GM18498 (cell line): ENCODE measurements at regions not wholly inside any gene's neighbourhood (a gene's known extent, or its start where the extent isn't known, plus 50 kb on each side); places are given as distances from the start of the nearest gene placed in this dataset.
A peak's percentile ranks its signal among the peaks of the same experiment; 100 is the strongest.

Experiments used
- ATAC-seq: cut with Tn5 transposase; IDR thresholded peaks from one replicate; pipeline ENCODE4 v1.9.1; 2021; ENCODE audit warnings: mild to moderate bottlenecking, moderate library complexity; ENCODE audit not compliant: unreplicated experiment

DNA sequence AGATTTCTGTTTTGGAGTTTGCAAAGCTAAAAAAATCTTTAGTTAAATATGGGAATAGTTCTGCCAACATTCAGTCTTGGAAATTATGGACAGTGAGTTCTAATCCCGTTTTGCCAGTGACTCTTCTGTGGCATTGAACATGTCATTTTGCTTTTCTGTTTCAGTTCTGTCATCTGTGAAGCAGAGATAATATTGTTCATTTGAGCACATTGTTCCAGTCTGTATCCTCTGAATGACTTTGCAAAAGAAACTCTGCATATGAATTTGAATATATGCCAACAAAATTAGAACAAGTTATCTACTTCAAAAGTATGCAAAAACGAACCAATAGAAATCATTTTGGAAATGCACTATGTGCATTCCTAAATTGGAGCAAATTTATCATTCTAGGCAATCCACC, 746.0 kb upstream of the POT1 start:
- ATAC-seq = no peak

DNA sequence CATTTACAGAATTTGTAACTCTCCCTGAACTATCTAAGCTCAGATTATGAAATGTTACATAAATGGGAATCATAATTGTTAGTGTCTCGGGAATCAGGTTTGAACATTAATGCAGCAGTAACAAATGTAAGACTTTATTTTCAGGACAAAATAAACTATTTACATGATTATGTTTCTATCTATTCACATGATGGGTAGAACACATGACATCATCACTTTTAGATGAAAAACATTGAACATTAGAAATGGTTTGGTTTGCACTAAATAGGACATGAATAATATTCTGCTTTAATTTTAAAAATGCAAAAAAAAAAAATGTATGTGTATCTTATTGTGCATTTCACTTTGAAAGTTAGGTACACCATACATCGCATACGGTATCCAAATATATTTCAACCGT, 745.5 kb upstream of the POT1 start:
- ATAC-seq = no peak

DNA sequence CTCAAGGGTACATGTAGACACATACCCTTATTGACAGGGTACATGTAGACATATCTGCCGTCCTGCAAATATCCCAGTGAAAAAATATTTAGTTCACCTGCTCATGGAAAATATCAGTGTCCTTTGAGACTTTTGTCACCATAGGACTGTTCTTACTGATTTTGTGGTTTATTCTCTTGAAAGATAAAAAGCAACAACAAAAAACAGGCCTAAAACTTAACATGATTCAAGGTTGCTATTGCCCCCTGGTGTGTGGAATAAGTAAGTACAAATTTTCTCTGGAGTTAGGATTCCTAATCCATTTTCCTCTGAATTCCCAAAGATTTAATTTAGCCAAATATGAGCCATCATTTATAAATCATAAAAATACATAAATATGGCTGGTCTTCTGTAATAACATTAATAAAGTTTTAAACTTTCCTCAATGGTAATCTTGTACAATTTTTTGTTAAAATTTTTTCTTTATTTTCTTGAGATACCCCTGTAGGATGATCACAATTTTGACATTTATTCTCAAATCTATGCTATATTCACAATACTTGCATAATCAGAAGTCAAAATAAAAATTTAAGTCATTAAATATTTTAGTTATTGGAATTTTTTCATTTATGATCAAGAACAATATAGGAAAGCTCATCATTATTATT, 741.4 kb upstream of the POT1 start:
- no peak for ATAC-seq

DNA sequence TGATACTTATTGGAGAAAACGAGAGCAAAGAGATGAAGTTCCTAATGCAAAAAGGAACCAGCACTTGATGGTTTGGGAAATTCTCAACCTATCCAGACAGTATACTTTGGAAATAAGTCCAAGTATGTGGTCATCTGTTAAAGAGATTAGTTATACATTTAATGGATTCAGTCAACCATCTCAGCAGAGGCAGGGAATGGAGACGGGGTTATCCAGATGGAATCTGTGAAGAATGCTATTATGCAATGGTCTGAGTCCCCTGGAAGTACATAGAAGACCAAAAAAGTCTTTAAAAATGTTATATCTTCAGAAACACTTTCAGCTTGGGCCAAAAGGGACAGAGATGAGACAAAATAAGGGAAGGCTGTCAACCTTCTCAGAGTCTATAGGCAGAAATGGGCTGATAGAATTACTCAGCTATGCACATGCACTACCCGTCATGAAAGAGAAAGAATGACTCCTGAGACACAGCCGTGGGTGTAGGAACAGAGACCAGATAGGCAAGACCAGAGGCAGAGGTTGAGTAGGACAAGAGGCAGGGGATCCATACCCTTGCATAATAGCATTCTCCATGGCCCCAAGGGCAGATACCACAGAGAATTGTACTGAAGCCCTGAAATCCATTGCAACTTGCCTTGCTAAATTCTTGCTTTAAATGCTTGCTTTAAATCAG, 738.8 kb upstream of the POT1 start:
- ATAC-seq = no peak

DNA sequence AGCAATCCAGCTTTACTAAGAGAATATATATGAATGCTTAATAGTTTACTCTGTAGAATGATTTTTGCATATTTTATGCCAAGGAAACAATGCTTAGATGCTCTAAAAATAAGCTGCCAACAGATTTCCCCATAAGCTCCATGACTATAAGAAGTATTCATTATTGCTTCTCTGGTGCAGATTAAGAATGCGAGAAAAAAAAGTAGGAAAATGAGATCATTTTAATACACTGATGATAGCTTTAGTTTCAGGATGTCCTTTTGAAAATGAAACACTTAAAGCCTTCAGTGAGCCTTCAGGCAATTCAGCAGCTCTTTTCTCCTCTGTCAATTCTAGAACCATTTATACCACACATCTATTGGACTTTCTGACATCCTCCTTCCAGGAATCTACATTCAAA, 735.0 kb upstream of the POT1 start:
- no peak for ATAC-seq

DNA sequence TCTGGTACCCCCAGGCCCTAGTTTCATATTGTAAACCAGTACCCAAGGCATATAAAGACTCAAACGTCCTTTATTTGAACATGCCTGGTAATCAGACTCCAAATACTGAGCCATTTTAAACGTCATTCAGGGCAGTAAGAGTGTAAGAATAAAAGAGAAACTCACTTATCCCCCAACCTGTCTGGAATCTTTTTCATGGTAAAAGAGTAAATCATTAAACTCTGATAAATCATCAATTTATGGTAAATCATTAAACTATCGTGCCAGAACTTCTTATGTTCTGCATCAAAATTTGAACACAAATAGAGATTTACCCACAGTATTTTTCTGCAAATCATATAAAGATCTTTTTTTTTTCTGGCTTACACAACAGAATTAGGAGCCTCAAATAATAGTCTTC, 734.3 kb upstream of the POT1 start:
- ATAC-seq = no peak

DNA sequence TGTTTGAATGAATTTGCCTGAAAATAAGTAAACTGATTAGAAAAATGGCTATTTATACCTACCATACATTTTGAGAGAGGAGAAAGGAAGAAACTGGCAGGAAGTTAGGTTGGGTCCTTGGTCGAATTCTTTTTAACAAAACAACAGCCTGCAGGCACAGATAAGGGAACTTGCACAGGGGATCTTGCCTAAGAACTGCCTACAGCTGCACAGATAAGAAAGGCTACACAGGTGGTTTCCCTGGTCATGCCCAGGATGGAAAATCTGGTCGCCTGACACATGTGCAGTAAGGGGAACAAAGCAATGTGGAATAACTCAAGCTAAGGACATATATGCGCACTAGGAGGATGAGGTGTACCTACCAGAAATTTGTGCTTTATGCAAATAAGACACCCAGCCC, 732.1 kb upstream of the POT1 start:
- no peak for ATAC-seq

DNA sequence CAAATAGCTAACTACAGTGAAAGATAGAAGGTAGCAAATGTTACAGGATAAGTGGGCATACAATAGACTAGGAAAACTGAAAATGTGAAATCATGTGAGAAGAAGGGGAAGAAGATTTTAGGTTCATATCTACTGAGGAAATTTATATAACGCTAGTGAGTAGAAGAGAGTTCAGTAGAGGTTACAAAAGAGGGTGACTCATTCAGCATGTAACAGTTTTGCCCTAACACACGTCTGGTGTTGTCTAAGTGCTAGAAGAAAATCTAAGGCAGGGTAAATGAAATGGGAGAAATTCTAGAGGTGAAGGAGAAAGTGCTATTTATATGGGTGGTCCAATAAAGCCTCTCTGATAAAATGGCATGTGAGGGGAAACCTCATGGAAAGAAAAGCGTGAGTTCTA, 731.4 kb upstream of the POT1 start:
- ATAC-seq = no peak

DNA sequence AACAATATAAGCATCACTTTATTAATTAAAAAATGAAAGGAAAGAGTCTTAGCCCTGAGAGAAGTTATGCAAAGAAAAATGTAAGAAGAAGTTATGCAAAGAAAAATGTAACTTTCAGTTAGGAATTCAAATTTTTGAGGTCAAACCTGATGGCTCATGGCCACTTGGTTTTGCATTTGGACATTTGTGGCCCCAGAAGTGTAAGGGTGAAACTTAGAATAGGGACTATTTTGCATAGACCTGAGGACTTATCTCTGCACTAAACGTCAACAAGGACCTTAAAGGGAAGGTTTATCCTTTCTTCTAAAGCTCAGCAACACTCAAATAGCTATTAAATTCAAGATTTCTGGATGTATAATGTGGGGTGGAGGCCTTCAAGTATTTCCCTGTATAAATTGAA, 724.5 kb upstream of the POT1 start:
- peak; percentile 56 for ATAC-seq

DNA sequence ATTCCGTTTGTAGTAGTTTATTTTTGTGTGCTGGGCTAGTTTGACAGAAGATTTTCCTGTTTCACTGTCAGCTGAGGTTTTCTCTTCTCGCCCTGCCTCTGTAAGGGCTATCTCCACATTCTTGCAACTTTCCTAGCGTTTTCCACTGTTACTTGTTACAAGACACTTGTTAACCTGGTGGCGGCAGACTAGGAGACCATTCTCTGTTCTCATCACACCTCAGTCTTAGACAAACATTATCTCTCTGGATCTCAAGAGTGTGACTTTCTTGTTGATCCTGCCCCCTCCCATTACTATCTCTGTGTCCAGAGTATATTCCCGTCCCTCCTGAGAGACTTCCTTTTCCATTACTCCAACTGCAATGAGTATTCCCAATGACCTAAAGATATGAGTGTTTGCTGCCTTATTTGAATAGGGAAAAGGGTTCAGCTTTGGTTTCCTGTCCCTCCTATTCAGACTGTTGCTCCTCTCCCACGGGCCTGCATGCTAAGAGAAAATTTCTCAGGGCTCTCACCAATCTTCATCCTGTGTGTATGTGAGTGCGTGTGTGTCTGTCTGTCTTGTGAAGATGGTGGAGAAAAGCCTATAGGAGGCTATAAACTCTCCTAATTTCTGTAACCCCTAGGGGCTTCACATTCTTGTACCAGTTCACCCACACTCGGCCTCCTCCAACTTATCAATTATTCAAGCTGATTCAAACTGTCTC, 722.4 kb upstream of the POT1 start:
- no peak for ATAC-seq

DNA sequence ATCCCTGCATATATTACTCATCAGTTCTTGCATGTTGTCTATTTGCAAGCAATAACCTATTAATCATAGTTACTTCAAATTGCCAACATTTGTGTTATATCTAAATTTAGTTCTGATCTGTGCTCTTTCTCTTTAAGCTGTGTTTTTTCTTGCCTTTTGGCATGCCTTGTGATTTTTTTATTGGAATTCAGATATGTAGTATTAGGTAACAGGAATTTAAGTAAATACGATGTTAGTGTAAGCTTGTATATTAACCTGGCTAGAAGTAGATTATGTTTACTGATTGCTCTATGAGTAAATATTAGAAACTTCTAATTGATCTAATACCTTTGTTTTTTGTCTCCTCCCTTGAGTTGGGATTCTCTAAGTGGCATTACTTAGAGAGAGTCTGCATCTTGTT, 718.9 kb upstream of the POT1 start:
- ATAC-seq = no peak

DNA sequence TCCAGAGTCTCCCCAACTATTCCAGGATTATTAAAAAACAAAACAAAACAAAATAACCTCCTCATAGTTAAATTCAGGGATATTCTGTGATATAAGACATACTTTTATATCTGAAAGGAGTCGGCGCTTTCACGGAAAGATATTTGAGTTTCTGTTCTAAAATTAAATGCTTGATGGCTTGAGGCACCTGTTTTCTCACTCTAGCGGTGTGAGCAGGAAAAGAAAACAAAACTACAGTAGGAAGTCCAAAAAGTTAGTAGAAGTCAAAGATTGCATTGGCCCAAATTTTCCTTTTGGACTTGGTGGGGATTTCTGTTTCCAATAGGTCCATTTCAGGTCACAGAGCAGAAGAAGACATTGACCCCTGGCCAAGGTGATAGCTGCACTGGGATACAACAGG, 716.1 kb upstream of the POT1 start:
- no peak for ATAC-seq

DNA sequence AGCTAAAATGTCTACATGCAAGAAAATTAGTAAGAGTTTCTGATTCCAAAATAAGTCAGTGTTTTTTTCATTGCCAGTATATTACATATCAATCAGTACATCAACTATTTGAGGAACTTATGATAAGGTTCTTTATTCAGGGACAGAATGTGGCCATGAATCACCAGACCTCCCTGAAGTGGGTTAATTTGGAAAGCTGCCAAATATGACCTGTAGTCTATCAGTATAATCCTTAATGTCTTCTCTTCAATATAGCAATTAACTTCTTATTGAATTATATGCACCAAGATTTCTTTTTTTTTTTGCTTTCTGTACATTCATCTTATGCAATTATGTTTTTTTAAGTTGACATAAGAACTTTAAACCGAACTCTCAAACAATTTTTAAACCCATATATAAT, 714.5 kb upstream of the POT1 start:
- ATAC-seq = no peak

DNA sequence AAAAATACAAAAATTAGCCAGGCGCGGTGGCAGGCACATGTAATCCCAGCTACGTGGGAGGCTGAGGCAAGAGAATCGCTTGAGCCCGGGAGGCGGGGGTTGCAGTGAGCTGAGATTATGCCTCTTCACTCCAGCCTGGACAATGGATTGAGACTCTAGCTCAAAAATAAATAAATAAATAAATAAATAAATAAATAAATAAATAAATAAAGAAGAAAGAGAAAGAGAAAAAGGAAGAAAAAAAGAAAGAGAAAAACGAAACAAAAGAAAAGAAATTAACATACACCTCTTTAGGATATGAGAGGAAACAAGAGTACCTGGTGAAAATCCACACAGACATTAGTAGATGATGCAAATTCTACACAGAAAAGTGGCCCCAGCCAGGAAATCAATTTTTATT, 713.7 kb upstream of the POT1 start:
- ATAC-seq = no peak

DNA sequence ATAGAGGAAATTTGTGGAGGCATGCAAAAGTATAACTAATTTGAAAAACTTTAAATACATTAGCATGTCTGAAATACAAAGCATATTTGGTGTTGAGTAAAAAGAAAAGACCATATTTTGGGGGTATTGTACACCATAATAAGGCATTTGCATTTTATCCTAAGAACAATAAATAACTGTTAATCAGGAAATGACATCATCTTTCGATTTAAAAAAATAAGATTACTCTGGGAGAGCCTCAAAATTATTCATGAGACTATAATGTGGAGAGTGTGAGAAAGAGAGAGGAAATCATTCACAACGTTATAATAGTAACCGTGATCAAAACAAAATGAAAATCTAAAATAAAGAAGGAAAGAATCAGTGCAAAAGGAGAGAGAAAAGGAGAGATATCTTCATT, 712.3 kb upstream of the POT1 start:
- ATAC-seq = no peak

DNA sequence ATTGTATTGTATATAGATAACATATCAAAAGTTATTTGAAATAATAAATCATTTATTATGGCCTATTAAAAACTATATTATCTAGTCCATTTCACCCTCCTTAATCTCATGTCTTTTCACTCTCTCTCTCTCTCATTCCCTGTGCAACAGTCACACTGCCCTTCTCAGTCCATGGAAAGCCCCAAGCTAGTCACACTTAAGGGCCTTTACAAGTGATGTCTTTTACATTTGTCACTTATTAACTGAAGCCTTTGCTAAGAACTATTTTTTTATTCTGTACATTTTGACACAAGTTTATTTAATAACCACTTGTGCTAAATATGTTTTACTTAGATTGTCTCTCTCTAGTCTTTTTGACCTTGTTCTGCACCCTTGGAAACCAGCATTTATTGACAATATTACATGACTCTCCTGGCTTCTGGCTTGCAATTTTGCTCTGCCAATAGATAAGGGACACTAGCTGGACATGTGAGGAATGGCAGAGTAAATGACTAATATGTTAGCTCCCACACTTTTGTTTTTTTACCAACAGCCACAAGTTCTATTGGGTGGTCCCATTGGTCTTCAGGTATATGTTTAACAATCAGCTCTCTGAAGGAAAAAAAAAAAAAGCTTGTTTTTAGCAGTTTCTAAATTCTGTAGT, 706.8 kb upstream of the POT1 start:
- no peak for ATAC-seq

DNA sequence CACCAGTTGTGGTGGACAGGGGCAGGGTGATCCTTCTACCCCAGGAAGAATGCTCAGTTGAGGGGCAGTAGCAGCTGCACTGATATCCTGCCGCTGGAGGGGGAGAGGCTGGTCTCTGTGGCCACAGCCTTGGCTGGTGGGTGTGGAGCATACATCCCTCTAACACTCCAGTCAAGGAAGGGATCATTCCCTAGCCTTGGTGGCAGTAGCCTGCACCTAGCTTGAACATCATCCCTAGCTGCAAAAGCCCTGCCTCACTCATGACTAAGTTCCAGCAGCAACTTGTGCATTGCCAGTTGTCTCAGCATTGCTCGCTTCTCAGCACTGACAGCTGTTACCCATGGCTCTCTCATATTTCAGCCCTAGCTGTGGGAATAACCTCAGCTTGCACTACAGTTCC, 688.9 kb upstream of the POT1 start:
- ATAC-seq = no peak

DNA sequence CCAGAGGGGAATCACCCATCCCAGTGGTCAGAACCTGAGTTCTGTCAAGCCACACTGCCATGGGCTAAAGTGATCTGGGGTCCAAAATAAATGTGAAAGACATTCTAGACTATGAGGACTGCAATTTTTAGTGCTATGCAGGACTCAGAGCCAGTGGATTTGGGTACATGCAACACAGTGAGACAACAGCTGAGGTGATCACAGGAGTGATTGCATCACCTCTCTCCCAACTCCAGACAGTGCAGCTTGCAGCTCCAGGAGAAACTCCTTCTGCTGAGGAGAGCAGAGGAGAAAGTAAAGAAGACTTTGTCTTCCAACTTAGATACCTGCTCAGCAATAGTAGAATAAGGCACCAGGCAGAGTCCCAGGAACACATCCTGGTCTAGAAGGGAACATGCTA, 682.0 kb upstream of the POT1 start:
- no peak for ATAC-seq

DNA sequence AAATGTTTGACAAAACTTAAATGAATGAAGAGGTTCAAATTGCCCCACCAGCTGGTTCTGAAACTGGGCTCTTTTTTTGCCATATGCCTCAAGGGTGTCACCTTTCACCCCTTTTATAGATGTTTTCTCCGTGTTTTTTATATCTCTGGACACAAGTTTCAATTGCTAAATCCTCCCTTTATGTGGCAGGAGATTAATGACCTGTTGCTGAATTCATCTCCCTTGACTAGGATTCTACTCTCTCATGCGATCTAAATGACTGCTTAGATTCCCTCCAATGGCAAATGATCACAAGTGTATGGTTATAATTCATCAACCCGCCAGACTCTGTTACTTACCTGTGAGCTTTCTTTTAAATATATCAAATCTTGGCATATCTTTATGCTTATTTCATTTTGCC, 677.0 kb upstream of the POT1 start:
- no peak for ATAC-seq

DNA sequence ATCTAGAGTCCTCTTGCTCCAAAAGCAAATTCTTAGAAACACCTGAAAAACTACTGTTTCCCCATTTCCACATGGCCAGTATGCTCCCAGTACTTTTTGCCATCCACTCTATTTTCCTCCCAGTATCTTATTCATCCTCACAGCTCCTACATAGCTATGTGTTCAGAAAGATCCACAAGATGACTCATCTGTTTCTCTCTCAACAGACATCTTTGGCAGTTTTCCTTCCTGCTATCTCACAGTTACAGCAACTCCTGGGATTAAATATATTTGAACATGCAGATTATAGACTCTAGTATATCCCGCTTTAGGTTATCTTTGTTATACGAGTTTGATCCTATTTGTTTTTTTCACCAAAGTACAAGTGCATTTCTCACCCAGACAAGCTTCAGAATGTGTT, 675.6 kb upstream of the POT1 start:
- ATAC-seq = no peak

DNA sequence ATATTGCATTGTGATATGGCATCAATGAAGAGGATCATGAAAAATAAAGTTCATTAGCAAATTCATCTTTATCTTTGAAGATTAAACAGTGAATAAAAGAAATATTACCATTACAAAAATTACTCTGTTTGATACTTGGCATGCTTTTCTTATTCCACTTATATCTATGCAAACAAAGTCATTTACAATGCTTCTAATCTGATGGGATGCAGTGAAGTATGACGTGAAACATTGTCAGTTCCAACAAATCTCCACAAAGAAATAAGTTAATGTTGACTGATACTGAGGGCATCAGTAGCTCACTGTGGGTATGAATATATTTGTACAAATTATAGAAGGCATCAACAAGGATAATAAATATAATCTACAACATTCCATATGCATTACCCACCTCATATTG, 672.8 kb upstream of the POT1 start:
- no peak for ATAC-seq

DNA sequence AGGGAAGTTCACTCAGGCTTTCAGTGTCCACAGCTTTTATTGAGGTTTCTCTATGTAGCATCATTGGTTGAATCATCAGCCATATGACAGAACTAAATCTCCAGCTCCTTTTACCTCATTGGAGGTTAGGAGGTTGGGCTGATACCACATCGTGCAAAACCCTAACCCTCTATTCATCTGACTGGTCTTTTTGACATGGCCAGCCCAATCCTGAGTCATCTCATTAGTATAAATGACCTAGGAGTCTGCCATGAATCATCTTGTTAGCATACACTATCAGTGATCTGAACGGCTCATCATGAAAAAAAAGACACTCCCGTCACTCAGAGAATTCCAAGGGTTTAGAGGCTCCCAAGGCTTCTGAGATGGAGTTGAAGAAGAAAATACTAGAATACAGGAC, 669.8 kb upstream of the POT1 start:
- ATAC-seq = no peak
